HepG2 (cell line): ENCODE measurements at regions not wholly inside any gene's neighbourhood (a gene's known extent, or its start where the extent isn't known, plus 50 kb on each side); places are given as distances from the start of the nearest gene placed in this dataset.

Experiments used
- ATRX ChIP-seq: sonication (generic); formaldehyde crosslinking; IDR thresholded peaks from 2 replicates; pipeline ENCODE4 v1.4.0; 2020; ENCODE audit warnings: missing genetic modification reagents, borderline replicate concordance
- GATAD2A ChIP-seq: IDR thresholded peaks from 2 replicates; pipeline ENCODE4 v1.6.1; 2016
- HIVEP1 ChIP-seq: sonication (generic); formaldehyde crosslinking; IDR thresholded peaks from 2 replicates; pipeline ENCODE4 v1.4.0; 2020; ENCODE audit warnings: mild to moderate bottlenecking, missing genetic modification reagents
- MZF1 ChIP-seq: sonication (generic); formaldehyde crosslinking; IDR thresholded peaks from 2 replicates; pipeline ENCODE4 v1.8.1; 2023; ENCODE audit warnings: mild to moderate bottlenecking, missing genetic modification reagents, borderline replicate concordance
- NR2F6 ChIP-seq, 2 experiments: IDR thresholded peaks; 2 replicates each; pipeline ENCODE4 v1.6.1; 2016; ENCODE audit warnings: antibody characterized with exemption in 1 of 2, mild to moderate bottlenecking in 1 of 2
- SMAD1 ChIP-seq: sonication (generic); formaldehyde crosslinking; IDR thresholded peaks from 2 replicates; pipeline ENCODE4 v1.4.0; 2020; ENCODE audit warnings: missing genetic modification reagents, low read depth, mild to moderate bottlenecking, borderline replicate concordance
- TOPORS ChIP-seq: sonication (generic); formaldehyde crosslinking; IDR thresholded peaks from 2 replicates; pipeline ENCODE4 v1.8.0; 2023; ENCODE audit warnings: mild to moderate bottlenecking, missing genetic modification reagents
- ZNF20 ChIP-seq: sonication (generic); formaldehyde crosslinking; IDR thresholded peaks from 2 replicates; pipeline ENCODE4 v1.4.0; 2020; ENCODE audit warnings: mild to moderate bottlenecking, moderate library complexity, missing genetic modification reagents
- ZNF782 ChIP-seq: sonication (generic); formaldehyde crosslinking; IDR thresholded peaks from 2 replicates; pipeline ENCODE4 v1.4.0; 2020; ENCODE audit warnings: missing genetic modification reagents, mild to moderate bottlenecking, borderline replicate concordance
- TF ChIP-seq, protein P1 (sequence below): sonication (generic); formaldehyde crosslinking; IDR thresholded peaks from 2 replicates; pipeline ENCODE4 v1.8.1; 2023; ENCODE audit warnings: mild to moderate bottlenecking, missing genetic modification reagents
- TF ChIP-seq, protein P2 (sequence below): sonication (generic); formaldehyde crosslinking; IDR thresholded peaks from 2 replicates; pipeline ENCODE4 v1.4.0; 2020; ENCODE audit warnings: mild to moderate bottlenecking, missing genetic modification reagents
- TF ChIP-seq, protein P3 (sequence below), 2 experiments: sonication (generic) in 1 of 2; formaldehyde crosslinking in 1 of 2; IDR thresholded peaks; 2 replicates each; pipeline versions ENCODE4 v1.4.0 to v1.6.1; 2016 to 2020; ENCODE audit warnings: borderline replicate concordance in 1 of 2, low read depth in 1 of 2, mild to moderate bottlenecking in 1 of 2, missing genetic modification reagents in 1 of 2

DNA sequence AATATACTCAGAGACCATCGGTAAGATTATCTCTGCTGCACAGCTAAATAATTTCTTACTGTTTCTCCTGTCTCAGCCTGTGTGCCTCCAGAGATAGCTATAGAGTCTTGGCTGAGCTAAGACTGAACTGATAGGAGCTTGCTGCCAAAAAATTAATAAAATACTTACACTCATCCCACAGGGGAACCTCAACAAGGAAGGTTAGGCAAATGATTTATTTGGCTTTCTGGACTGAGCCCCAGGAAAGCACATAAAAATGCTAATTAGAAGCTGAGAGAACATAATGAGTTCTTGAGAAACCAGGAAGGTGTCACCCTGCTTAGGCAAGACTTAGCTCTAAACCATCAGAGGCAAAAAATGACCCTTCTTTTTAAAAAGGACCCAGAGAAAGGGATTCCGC is 534.5 kb downstream of the TNS3 start (continued):
- TF ChIP-seq, protein P1, sequence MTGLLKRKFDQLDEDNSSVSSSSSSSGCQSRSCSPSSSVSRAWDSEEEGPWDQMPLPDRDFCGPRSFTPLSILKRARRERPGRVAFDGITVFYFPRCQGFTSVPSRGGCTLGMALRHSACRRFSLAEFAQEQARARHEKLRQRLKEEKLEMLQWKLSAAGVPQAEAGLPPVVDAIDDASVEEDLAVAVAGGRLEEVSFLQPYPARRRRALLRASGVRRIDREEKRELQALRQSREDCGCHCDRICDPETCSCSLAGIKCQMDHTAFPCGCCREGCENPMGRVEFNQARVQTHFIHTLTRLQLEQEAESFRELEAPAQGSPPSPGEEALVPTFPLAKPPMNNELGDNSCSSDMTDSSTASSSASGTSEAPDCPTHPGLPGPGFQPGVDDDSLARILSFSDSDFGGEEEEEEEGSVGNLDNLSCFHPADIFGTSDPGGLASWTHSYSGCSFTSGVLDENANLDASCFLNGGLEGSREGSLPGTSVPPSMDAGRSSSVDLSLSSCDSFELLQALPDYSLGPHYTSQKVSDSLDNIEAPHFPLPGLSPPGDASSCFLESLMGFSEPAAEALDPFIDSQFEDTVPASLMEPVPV (CRISPR knock-in tag) = no peak
- no peak for TF ChIP-seq TOPORS (CRISPR knock-in tag)
- TF ChIP-seq, protein P2, sequence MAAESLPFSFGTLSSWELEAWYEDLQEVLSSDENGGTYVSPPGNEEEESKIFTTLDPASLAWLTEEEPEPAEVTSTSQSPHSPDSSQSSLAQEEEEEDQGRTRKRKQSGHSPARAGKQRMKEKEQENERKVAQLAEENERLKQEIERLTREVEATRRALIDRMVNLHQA = no peak
- TF ChIP-seq SMAD1 (CRISPR knock-in tag) = no peak
- TF ChIP-seq ATRX (CRISPR knock-in tag) = no peak
- TF ChIP-seq ZNF782 (CRISPR knock-in tag) = no peak
- no peak for TF ChIP-seq GATAD2A (CRISPR knock-in tag)
- TF ChIP-seq ZNF20 = no peak
- TF ChIP-seq, protein P3, sequence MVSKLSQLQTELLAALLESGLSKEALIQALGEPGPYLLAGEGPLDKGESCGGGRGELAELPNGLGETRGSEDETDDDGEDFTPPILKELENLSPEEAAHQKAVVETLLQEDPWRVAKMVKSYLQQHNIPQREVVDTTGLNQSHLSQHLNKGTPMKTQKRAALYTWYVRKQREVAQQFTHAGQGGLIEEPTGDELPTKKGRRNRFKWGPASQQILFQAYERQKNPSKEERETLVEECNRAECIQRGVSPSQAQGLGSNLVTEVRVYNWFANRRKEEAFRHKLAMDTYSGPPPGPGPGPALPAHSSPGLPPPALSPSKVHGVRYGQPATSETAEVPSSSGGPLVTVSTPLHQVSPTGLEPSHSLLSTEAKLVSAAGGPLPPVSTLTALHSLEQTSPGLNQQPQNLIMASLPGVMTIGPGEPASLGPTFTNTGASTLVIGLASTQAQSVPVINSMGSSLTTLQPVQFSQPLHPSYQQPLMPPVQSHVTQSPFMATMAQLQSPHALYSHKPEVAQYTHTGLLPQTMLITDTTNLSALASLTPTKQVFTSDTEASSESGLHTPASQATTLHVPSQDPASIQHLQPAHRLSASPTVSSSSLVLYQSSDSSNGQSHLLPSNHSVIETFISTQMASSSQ (IDR thresholded peaks at IDR 0.05; ENCODE audit: low read depth) = no peak
- TF ChIP-seq, protein P3 (CRISPR knock-in tag; IDR thresholded peaks at IDR 0.05; ENCODE audit: borderline replicate concordance) = no peak
- TF ChIP-seq NR2F6 (IDR thresholded peaks at IDR 0.05) = no peak
- TF ChIP-seq NR2F6 (CRISPR knock-in tag; IDR thresholded peaks at IDR 0.05) = no peak
- TF ChIP-seq HIVEP1 (CRISPR knock-in tag) = no peak
- no peak for TF ChIP-seq MZF1
